AG04449 (cell line): ENCODE measurements at regions not wholly inside any gene's neighbourhood (a gene's known extent, or its start where the extent isn't known, plus 50 kb on each side); places are given as distances from the start of the nearest gene placed in this dataset.

ENCODE experiments used
- CTCF ChIA-PET: fragments of 350-600 bp; formaldehyde crosslinking; extraction: SDS; loops from one replicate; lab custom pipeline; 2021; ENCODE audit warnings: antibody characterized with exemption; lab: Yijun Ruan, JAX
- POLR2A ChIA-PET: fragments of 400-600, 350-600 bp; formaldehyde crosslinking; extraction: SDS; loops from one replicate; lab custom pipeline; 2020; ENCODE audit warnings: antibody characterized with exemption, inconsistent platforms; lab: Yijun Ruan, JAX
- DNase-seq: peaks from one replicate; pipeline ENCODE4 v3.0.0-alpha.2; 2010; ENCODE audit warnings: low read depth, low spot score
- H3K4me3 ChIP-seq: 2 replicates; pipeline ENCODE4 v1.5.1; 2011; ENCODE audit warnings: low read depth, mild to moderate bottlenecking, control low read depth, low read length
- TF ChIP-seq, protein P1 (sequence below): IDR thresholded peaks from one replicate; pipeline ENCODE4 v1.5.1; 2011; ENCODE audit warnings: mild to moderate bottlenecking, moderate library complexity, low read length, control low read depth, inconsistent platforms; ENCODE audit not compliant: insufficient read depth; ENCODE audit errors: missing control alignments

DNA sequence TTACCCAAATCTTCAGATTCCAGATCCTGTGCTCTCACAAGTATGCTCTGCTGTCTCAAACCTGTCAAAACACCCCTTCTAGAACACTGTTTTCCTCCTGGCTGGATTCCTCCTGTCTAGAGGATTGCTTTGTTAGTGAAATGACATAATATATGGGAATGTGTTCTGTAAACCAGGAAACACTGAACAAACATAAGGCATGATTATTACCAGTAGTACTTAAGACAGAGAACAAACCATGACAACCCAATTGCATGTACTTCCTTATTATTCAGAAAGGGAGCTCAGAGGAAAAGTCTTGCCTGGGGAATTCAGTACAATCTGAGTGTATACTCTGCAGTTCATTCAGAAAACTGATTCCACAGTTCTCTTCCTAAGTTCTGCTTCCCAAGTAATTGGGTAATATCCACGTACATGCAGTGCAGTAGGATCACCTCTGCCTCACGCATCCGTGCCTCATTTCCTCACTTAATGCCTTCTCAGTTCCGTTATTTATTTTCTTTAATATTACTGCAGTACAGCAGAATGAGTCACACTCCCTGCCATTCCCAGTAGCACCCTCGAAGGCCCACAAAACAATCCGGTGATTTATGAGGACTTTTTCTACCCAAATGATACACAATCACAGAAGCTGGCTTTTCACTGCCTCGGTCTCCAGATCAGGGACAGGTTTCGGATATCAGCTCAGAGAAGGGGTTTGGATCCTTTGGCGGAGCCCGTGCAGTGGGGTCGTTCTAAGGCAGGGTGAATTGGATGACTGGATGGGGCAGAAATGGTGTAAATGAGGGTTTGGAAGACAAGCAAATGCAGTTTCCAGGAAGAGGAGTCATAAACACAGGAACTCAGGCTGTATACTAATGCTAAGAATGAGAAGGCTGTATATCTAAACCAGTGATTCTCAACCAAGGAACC lies 896.9 kb downstream of the KCNA4 start:
- CTCF ChIA-PET: no interaction called here
- POLR2A ChIA-PET: interaction anchor here (0.5 kb wide), 1 partner anchor 17 kb away, joined by 3 read pairs; no protein-coding TSS in a partner anchor
- no peak overlapping the region; the same call in 1 of the 2 replicates for H3K4me3 ChIP-seq
- TF ChIP-seq, protein P1, sequence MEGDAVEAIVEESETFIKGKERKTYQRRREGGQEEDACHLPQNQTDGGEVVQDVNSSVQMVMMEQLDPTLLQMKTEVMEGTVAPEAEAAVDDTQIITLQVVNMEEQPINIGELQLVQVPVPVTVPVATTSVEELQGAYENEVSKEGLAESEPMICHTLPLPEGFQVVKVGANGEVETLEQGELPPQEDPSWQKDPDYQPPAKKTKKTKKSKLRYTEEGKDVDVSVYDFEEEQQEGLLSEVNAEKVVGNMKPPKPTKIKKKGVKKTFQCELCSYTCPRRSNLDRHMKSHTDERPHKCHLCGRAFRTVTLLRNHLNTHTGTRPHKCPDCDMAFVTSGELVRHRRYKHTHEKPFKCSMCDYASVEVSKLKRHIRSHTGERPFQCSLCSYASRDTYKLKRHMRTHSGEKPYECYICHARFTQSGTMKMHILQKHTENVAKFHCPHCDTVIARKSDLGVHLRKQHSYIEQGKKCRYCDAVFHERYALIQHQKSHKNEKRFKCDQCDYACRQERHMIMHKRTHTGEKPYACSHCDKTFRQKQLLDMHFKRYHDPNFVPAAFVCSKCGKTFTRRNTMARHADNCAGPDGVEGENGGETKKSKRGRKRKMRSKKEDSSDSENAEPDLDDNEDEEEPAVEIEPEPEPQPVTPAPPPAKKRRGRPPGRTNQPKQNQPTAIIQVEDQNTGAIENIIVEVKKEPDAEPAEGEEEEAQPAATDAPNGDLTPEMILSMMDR: no peak
- DNase-seq: peak; percentile 71

DNA sequence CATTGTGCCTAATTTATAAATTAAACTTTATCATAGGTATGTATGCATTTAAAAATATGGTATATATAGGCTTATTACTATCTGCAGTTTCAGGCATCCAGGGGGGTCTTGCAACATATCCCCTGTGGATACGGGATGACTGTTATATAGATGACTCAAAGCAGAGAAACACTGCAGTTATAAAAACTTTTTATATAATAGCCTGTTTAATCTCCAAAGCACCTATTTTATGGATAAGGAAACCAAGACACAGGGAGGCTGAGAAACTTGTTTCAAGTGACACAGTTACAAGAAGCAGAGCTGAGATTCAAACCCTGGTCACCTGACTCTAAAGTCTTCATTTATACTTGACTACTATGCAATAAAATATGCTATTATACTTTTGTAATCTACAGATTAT lies 897.7 kb downstream of the KCNA4 start:
- DNase-seq: no peak
- ChIA-PET POLR2A (no interaction called here), CTCF (no interaction called here)
- TF ChIP-seq, protein P1: no peak
- no peak overlapping the region for H3K4me3 ChIP-seq

DNA sequence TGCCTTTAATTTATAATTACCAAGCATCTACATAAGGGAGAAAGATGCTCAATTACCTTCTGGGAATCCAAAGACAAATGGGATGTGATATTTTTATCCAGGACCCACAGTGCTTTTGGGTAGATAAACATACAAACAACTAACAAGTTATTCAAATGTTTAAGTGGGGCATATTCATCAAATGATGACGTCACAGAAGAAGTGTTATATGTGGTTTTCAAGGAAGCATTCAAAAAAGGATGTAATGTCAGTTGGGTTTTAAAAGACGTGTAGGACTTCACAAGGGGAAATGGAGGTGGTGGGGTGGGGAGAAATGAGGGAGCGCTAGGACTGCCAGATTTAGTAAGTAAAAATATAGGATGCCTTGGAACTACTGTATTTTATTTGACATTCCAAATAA lies 915.9 kb downstream of the KCNA4 start:
- no peak overlapping the region for H3K4me3 ChIP-seq
- CTCF ChIA-PET: no interaction called here
- POLR2A ChIA-PET: no interaction called here
- TF ChIP-seq, protein P1: no peak
- no peak for DNase-seq

DNA sequence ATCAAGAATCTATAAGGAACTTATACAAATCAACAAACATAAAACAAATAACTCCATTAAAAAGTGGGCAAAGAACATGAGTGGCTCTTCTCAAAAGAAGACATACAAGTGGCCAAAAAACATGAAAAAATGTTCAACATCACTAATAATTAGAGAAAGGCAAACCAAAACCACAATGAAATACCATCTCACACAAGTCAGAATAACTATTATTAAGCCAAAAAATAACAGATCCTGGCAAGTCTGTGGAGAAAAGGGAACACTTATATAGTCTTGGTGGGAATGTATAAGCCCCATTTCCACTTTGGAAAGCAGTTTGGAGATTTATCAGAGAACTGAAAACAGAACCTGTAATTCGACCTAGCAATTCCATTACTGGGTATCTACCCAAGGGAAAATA lies 921.0 kb downstream of the KCNA4 start:
- ChIA-PET POLR2A (no interaction called here), CTCF (no interaction called here)
- no peak overlapping the region for H3K4me3 ChIP-seq
- TF ChIP-seq, protein P1: no peak
- no peak for DNase-seq

DNA sequence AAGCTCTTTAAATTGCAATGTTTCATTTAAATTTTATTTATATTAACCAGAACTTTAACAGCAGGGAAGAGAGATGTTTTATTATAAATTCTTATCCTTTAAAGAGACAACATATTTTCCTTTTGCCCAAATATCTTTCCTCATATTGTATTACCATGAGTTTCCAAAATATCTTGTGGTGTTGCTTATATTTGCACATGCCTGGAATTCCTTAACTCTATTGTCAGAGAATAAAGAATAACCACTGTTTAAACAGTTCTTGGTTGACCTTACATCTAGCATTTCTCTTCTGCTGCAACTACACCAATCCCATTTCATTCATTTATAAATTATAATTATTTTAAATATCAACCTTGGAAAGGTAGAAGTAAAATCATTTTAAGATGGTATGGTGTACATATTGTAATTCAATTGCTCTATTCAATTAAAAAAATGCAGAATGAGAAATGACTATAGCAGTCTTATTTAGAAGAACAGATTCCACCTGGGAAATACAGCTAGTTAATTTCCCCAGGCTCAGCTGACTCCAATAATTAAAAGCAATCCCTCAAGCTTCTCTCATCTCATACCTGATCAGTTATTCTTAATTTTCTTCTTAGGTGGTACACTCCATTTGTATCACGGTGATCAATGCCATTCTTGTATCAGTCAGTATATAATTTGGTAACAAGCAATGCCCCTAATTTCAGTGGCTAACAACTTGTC lies 923.3 kb downstream of the KCNA4 start:
- DNase-seq: peak; percentile 9
- ChIA-PET CTCF (no interaction called here), POLR2A (no interaction called here)
- TF ChIP-seq, protein P1: no peak
- H3K4me3 ChIP-seq: no peak overlapping the region

DNA sequence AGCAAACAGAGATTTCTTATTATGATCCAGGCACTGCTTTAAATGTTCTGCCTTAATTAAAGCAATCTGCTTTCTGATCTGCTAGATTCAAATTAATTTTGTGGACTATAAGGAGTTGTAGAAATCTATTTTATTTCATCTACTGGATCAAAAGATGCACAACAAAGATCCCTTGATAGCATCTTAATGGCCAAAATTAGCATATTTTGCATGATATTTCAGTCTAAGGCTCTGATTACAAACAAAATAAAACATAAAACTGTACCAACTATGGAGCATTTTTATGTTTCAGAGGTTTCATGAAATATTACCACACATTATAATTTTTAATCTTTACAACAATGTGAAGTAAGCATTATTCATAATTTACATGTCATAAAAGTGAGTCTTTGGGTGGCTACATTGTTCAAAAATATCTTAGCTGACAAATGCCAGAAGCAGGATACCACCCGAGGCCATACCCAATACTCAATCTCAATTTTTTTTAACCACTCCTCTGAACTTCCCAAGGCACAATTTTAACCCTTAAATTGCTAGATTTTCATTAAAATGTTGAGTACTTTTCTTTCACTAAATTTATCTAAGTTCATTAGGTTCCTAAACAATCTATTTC lies 929.5 kb downstream of the KCNA4 start:
- CTCF ChIA-PET: interaction anchor here (0.7 kb wide), 1 partner anchor 68 kb away, joined by 3 read pairs; no protein-coding TSS in a partner anchor
- no peak overlapping the region for H3K4me3 ChIP-seq
- POLR2A ChIA-PET: no interaction called here
- TF ChIP-seq, protein P1: no peak
- DNase-seq: no peak
